HK-2 (cell line): ENCODE measurements at regions not wholly inside any gene's neighbourhood (a gene's known extent, or its start where the extent isn't known, plus 50 kb on each side); places are given as distances from the start of the nearest gene placed in this dataset.
A peak's percentile ranks its signal among the peaks of the same experiment; 100 is the strongest.
"Not testable (repeated sequence)": the region's sequence is repeated elsewhere in the genome, so short reads cannot be mapped to it uniquely, and the experiment has no call there.

ENCODE experiments used
- DNase-seq: peaks from one replicate; pipeline ENCODE4 v3.0.0-alpha.2; 2018; ENCODE audit not compliant: unreplicated experiment

GRCh38 chr6:158920311-158920905 lies 79.6 kb downstream of the RSPH3 start:
- DNase-seq, result peak; percentile 16

- no peak for DNase-seq
Measured at GRCh38 chr6:158919865-158920264, 80.1 kb downstream of the RSPH3 start.

DNA sequence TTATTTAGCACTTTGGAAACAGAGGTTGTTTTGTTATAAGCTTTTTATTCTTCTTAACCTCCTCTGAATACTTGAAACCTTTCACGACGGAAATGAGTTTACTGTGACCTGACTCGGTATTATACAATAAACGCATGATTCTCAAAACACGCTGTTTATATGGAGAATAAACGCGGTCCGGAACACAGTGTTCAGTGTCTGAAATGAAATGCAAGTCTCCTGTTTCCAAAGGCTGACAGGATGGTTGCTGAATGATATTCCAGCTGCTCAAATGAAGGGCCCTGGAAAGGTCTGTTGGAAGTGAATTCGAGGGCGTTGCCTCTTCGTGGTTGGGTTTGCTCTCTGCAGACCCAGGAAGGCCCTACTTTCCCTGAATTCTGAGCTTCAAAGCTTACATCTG lies 83.4 kb downstream of the RSPH3 start:
- DNase-seq, result no peak

GRCh38 chr6:158914923-158915322 lies 85.1 kb downstream of the RSPH3 start:
- no peak for DNase-seq

- no peak for DNase-seq
Measured at GRCh38 chr6:158913580-158913979, 86.4 kb downstream of the RSPH3 start.

DNA sequence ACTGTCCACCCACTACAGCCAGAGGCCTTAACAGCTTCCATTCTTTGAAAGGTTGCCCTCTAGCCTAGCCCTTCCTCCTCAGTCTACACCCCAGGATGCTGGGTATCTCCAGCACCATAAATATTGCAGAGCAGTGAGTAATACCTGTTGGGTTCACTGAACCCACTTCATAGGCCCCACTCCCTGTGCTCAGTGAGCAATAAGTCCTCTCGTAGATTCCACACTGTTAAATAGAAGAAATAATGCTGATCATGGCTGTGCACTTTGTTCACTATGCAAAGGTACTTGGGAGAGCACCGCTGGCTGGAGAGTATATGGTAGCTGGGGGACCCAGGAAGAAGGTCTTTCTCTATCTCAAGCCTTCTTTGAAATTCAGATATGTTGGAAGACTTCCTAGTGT lies 87.3 kb downstream of the RSPH3 start:
- no peak for DNase-seq

DNA sequence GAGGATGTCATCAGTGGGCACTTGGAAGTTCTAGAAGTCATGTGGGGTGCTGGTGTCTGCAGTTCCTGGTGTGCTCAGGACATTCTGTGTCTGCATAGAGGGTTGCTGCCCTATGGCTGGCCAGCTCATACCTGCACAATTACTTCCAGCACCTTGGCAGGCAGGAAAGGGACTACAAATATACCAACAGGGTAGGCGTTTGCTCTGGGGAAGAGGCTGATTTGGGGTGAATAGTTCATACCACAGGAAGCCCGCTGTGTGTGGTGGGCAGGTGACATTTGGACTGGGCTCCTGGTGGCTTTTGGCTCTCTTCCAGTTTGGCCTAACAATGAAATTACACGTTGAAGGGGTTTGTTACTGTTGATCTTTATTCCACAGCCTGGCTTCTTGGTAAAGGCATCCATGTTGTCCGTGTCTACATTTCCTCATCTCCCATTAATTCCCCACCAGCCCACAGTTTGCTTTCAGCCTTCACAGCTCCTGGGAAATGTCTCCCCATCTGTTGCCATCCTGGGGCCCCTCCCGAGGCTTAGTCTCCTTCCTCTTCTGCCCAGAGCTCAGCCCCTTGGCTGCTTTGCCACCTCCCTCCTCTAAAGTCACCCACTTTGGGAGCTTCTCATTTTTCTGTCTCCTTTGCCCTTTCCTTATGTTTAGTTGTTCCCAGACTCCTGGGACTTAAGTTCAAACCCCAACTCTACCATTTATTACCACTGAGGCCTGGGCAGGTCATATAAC lies 88.1 kb downstream of the RSPH3 start:
- no peak for DNase-seq

- no peak for DNase-seq
Measured at GRCh38 chr6:158910484-158911440, 89.2 kb downstream of the RSPH3 start.

DNA sequence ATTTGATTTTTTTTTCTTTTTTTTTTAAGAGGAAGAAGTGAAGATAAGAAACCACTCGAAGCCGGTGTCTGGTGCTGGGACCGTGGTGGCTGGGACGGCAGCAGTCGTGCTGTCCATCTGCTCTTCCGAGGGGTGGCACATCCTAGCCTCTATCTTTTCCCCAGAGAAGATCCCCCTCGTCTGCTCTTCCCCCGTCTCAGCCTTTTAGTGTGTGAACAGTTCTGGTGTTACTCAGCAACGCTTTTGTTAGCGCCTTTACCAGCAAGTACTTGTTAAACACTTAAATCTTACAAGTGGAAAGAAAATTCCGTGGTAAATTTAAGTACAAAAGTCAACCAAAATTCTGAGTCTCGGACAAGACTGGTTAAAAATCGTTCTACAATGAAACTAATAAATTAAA lies 90.1 kb downstream of the RSPH3 start:
- DNase-seq, result no peak

DNA sequence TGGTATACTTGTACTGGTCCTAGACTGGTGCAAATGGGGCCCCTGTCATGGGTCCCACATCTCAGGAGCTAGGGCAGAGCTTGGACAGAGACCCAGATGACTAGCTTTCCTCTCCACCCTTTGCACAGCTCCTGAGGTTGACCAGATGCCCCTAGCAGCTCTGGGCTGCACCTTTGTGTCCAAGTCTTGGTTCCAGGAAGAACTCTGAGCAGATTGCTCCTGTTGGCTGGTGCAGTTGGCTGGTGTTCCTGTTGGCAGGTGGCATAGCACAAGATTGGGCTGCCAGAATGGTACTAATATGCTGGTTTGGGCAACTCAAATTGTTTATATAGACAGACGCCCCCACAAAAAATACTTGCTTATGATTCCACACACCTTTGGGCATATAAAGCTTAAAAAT lies 89.4 kb upstream of the EZR start:
- no peak for DNase-seq

DNA sequence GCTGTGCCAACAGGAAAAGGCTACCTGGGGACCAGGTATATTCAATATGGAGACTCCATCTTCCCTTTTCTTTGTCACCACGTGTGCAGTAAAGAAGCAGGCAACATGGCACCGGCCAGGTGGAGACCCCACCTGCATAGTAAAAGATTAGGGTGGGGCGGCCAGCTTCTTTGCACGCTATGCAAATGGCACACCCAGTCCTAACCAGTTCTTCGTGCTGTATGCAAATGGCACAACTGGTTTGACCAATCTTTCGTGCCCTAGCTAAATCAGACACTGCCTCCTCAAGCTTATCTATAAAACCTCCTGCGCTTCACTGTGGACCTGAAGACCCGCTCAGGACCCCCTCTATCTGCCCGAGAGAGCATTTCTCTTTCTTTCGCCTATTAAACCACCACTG lies 88.8 kb upstream of the EZR start:
- no peak for DNase-seq

DNA sequence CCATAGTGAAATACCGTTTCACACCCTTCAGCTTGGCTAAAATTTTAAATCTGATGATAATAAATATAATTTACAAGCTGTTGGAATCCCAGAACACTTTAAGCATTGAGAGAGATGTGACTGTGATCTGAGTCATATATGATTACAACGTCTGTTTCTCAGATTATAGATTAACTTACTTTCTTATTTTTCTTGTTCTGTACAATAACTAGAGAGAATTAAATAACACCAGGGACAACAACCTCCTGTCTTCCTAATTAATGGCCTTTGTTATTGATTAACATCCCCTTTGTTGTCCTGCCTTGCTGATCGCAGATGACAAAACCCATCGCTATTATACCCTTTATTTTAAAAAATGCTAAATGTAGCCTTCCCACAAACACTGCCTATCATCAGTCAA lies 87.8 kb upstream of the EZR start:
- DNase-seq, result no peak

DNA sequence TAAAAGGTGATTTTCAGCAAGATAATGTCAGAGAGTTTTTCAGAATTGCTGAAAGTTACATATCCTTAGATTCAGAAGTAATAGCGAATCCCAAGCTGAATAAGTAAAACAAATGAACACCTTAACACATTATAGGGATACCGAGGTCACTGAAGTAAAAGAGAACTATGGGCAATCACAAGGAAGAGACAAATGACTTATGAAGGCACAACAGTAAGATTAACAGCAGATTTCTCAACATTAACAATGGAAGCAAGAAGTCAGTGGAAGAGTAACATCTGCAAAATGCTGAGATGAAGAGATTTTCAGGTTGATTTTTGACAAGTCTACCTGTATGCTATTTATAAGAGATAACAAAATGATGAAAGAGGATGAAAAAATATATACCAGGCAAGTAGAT lies 86.1 kb upstream of the EZR start:
- no peak for DNase-seq

GRCh38 chr6:158903801-158904200 lies 84.6 kb upstream of the EZR start:
- DNase-seq, result no peak

DNA sequence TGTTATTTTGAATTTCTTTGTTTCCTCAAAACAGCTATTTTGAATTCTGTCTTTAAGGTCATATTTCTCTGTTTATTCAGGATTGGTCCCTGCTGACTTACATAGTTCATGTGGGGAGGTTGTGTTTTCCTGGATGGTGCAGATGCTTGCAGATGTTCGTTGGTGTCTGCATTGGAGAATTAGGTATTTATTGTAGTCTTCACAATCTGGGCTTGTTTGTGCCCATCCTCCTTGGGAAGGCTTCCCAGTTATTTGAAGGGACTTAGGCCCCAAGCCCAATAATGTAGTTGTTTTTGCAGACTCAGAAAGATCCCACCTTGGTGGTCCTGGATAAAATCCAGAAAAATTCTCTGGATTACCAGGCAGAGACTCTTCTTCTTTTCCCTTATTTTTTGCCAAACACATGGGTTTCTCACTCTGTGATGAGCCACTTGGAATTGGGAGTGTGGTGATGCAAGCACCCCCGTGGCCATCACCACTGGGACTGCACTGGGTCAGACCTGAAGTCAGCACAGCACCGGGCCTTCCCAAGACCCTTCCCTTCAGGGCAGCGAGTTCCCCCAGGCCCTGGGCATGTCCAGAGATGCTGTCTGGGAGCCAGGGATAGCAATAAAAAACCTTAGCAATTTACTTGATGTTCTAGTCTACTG lies 81.6 kb upstream of the EZR start:
- no peak for DNase-seq

DNA sequence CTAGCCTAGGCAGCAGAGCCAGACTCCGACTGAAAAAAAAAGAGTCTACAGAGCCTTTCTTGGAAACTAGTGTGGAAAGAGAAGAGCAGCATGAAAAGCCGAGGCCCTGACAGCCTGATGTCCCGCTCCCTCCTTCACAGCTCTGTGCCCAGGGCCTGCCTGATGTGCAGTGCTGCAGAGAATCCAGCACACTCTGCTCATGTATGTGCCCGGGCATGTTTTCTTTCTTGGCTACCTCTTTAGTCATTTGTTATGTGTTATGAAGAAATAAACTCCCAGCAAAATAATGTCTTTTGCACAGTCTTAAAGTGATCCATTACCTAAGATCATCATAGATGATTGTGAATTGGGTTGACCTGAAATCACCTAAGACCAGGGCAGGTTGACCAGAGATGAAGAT lies 78.1 kb upstream of the EZR start:
- no peak for DNase-seq

GRCh38 chr6:158895661-158896060 lies 76.5 kb upstream of the EZR start:
- DNase-seq, result no peak

DNA sequence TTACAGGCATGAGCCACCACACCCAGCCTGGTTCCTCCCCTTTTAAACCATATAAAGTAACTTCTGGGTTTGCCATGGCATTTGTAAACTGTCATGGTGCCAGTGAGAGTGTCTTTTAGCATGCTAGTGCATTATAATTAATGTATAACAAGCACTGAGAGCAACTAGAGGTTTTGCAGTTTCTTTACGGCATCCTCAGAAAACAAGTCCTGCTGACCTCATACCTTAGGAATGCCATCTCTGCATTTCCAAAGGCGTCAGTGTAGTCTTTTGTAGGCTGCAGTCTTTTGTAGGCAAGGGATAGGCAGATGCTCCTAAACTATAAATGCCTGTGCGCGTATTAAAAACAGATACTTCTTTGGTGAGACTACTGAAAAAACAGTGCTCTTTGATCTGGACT lies 75.0 kb upstream of the EZR start:
- DNase-seq, result peak; percentile 54

DNA sequence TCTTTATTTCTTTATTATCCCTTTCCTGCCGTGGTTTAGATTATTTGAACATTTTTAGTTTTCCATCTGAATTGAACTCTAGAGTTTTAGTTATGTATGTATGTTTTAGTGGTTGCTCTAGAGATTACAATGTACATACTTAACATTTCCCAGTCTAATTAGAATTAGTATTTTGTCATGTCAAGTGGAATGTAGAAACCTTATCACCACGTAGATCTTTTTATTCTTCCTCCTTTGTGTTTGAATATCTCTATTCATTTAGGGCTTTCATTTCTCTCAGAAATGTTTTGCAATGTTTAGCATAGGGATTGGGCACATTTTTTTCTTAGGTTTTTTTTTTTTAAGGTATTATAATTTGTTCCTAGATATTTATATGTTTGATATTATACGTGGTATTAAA lies 73.1 kb upstream of the EZR start:
- DNase-seq, result no peak

DNA sequence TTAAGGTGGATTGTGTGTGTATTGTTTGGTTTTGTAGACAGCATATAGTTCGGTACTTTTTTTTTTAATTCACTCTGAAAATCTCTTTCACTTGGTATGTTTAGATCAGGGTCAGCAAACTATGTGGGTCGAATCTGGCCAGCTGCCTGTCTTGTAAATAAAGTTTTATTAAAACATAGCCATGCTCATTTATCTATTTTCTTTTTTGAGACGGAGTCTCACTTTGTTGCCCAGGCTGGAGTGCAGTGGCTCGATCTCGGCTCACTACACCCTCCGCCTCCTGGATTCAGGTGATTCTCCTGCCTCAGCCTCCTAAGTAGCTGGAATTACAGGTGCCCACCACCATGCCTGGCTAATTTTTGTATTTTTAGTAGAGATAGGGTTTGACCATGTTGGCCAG lies 72.4 kb upstream of the EZR start:
- not testable (repeated sequence) for DNase-seq

GRCh38 chr6:158888171-158888570 lies 69.0 kb upstream of the EZR start:
- peak; percentile 57 for DNase-seq

DNA sequence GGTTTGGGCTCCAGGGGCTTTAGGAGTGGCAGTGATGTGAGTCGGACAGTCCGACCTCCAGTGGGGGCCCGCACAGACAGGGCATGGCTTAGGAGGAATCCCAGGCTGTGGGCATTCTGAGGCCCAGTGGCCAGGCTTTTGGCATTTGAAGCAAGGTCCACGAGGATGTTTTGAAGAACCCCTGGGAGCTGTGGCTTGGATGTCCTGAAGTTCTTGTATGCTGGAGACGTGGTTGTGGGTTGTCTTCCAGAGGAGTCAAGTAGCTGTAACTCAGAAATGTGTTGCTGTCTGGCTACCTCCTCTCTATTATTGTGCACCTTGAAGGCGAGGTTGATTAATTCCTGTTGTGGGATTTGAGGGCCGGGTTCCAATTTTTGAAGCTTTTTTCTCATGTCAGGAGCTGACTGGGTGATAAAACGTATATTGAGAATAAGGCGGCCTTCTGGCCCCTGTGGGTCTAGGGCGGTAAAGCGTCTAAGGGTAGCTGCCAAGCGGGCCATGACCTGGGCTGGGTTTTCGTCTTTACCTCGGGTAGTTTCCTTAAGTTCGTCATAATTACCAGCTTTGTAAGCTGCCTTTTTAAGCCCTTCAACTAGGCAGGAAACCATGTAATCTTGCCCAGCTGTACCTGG lies 67.3 kb upstream of the EZR start:
- DNase-seq, result not testable (repeated sequence)
